ENCODE measurements at regions not wholly inside any gene's neighbourhood (a gene's known extent, or its start where the extent isn't known, plus 50 kb on each side); places are given as distances from the start of the nearest gene placed in this dataset.

DNA sequence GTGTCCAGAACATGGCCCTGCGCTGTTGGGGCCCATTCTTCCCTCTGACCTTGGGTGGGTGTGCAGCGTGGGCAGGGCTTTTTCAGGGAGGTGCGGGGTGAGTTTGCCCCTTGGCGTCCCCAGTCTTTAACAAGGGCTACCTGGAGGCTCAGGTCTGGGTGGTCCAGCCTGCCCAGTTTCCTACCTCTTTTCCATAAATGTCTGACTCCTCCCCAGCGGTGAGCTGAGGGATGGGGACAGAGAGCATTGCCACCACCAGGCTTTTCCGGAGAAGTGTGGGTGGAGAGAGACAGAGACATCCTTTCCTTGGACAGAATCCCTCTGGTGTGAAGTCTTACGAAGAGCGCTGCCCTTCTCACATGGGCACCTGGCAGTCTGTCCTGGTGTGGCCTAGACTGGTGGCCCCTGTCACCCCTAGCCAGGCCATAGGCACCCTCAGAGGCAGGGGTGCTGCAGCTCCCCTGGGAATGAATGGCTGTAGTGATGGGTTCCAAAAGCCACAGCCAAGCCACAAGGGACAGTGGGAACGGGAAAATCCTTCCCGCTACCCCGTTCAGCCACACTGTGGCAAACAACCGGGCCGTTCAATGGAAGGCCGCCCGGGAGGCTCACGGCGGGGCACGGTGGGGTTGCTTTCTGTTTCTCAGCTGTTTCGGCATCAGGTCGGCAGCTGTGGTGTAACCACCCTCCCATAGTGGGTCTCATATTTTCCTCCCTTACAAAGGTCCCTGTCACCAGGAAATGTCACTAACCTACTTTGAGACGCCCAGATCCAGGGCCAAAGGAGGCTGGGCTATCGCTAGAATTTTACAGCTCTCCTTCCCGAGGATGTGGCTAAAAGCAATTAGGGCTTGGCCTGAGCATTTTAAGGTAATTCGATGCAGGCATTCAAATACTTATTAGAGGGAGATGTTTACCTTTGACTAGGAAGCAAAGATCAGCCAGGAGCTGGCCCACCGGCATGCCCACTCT is 61.9 kb upstream of the GSE1 start:
- intact Hi-C loops (cut with DNase I; ENCODE audit: low total_unique reads): no loop called here
- no peaks in the 10 kb centered on the region for H3K27me3 ChIP-seq
- DNase-seq: no peak
- H3K4me1 ChIP-seq: peaks cover 0 to 29% (median 16%) of the 10 kb centered on the region in 4 donors
- H3K9me3 ChIP-seq: no peaks in the 10 kb centered on the region
- WGBS, 2 donors (ENCODE audit: low coverage in 1 of 2): 56 to 67% methylated on average over 1 to 25 of the region's 25 CpGs
- H3K4me3 ChIP-seq: peak overlapping the region in 1 of 4 donors; percentile 3
- in situ Hi-C loops (cut with MboI; ENCODE audit: low pct_ligation_motif_present in 1 of 4, low pct_unique_long_range_greater_than_20kb in 1 of 4, low sequenced_read_pairs in 3 of 4): loop anchor here in 1 of 4 donors (10.0 kb wide), 1 partner anchor 54 kb away; no protein-coding TSS in a partner anchor
- H3K27ac ChIP-seq: peak overlapping the region; percentile 76 to 98 (median 92)
- TF ChIP-seq POLR2A (IDR thresholded peaks at IDR 0.05) (no peak), POLR2AphosphoS5 (IDR thresholded peaks at IDR 0.05) (no peak), EP300 (IDR thresholded peaks at IDR 0.05; ENCODE audit: low read depth) (no peak)
- TF ChIP-seq, protein P1, sequence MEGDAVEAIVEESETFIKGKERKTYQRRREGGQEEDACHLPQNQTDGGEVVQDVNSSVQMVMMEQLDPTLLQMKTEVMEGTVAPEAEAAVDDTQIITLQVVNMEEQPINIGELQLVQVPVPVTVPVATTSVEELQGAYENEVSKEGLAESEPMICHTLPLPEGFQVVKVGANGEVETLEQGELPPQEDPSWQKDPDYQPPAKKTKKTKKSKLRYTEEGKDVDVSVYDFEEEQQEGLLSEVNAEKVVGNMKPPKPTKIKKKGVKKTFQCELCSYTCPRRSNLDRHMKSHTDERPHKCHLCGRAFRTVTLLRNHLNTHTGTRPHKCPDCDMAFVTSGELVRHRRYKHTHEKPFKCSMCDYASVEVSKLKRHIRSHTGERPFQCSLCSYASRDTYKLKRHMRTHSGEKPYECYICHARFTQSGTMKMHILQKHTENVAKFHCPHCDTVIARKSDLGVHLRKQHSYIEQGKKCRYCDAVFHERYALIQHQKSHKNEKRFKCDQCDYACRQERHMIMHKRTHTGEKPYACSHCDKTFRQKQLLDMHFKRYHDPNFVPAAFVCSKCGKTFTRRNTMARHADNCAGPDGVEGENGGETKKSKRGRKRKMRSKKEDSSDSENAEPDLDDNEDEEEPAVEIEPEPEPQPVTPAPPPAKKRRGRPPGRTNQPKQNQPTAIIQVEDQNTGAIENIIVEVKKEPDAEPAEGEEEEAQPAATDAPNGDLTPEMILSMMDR (IDR thresholded peaks at IDR 0.05): no peak
- no peaks in the 10 kb centered on the region for H3K36me3 ChIP-seq

- peak overlapping the region; percentile 91 to 98 (median 96) for H3K27ac ChIP-seq
- in situ Hi-C loops (cut with MboI; ENCODE audit: low pct_ligation_motif_present in 1 of 4, low pct_unique_long_range_greater_than_20kb in 1 of 4, low sequenced_read_pairs in 3 of 4) (loop anchor here in 1 of 4 donors (10.0 kb wide), 1 partner anchor 52 kb away; no protein-coding TSS in a partner anchor), intact Hi-C loops (cut with DNase I; ENCODE audit: low total_unique reads) (no loop called here)
Observed at GRCh38 chr16:85552980-85553435, 60.1 kb upstream of the GSE1 start.

DNA sequence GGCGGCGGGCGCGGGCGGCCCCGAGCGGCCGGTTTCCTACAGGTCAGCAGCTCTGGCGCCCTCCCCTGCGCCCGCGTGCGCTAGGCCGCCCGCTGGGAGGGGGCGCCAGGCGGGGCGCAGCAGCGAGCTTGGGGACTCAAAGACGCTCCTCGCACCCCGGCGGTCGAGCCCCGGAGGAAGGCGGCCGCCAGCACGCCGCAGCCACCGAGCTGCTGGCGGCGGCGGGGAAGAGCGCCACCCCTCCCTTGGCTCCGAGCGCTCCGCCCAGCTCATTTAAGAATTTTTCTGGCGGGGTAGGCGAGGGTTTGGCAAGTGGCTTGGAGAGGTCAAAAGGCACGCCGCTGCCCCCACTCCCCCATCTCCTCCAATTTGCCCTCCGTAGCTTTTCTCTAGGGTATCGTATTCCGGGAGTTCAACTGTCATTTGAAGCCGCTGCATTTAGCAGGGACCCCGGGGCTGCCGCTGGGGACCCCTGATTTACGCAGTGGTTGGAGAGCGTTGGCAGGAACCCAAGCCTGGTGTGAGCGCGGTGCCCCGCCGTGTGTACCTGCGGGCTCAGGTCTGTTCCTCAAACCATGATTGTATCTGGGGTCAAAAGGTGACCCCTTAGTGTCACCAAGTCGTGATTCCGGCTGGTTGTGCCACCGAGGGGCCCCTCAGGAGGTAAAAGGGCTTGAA is 59.5 kb upstream of the GSE1 start:
- in situ Hi-C loops (cut with MboI; ENCODE audit: low pct_ligation_motif_present in 1 of 4, low pct_unique_long_range_greater_than_20kb in 1 of 4, low sequenced_read_pairs in 3 of 4) (loop anchor here in 1 of 4 donors (10.0 kb wide), 1 partner anchor 51 kb away; no protein-coding TSS in a partner anchor), intact Hi-C loops (cut with DNase I; ENCODE audit: low total_unique reads) (no loop called here)
- Histone ChIP-seq H3K27ac (peak overlapping the region; percentile 91 to 98 (median 96)), H3K4me1 (peaks cover 0 to 45% (median 31%) of the 10 kb centered on the region in 4 donors), H3K27me3 (no peaks in the 10 kb centered on the region), H3K36me3 (no peaks in the 10 kb centered on the region), H3K4me3 (peak overlapping the region; percentile 64 to 95 (median 94)), H3K9me3 (no peaks in the 10 kb centered on the region)
- TF ChIP-seq POLR2A (IDR thresholded peaks at IDR 0.05) (peak; percentile 34), POLR2AphosphoS5 (IDR thresholded peaks at IDR 0.05) (peak in 2 of 3 donors; percentile 31 to 45), EP300 (IDR thresholded peaks at IDR 0.05; ENCODE audit: low read depth) (no peak)
- TF ChIP-seq, protein P1 (IDR thresholded peaks at IDR 0.05): peak in 1 of 5 experiments; percentile 24
- 1% methylated on average over 31 of the region's 57 CpGs; no CpG with 5 or more reads in 1 of the 2 donors for WGBS, 2 donors (ENCODE audit: low coverage in 1 of 2)
- peak; percentile 70 for DNase-seq

More at GRCh38 chr16:85552980-85553435, 60.1 kb upstream of the GSE1 start:
- Histone ChIP-seq H3K4me3 (peak overlapping the region; percentile 64 to 95 (median 94)), H3K4me1 (peaks cover 0 to 39% (median 26%) of the 10 kb centered on the region in 4 donors), H3K27me3 (no peaks in the 10 kb centered on the region), H3K36me3 (no peaks in the 10 kb centered on the region), H3K9me3 (no peaks in the 10 kb centered on the region)
- TF ChIP-seq EP300 (IDR thresholded peaks at IDR 0.05; ENCODE audit: low read depth): no peak
- TF ChIP-seq POLR2A (IDR thresholded peaks at IDR 0.05): no peak
- no peak for TF ChIP-seq POLR2AphosphoS5 (IDR thresholded peaks at IDR 0.05)
- TF ChIP-seq, protein P1 (IDR thresholded peaks at IDR 0.05): no peak
- no peak for DNase-seq
- WGBS, 2 donors (ENCODE audit: low coverage in 1 of 2): 3 to 8% methylated on average over 9 to 18 of the region's 43 CpGs
